Mesendoderm (in vitro differentiated cells): ENCODE measurements at regions not wholly inside any gene's neighbourhood (a gene's known extent, or its start where the extent isn't known, plus 50 kb on each side); places are given as distances from the start of the nearest gene placed in this dataset.
A peak's percentile ranks its signal among the peaks of the same experiment; 100 is the strongest.

Experiments
- DNase-seq: peaks from one replicate; pipeline ENCODE4 v3.0.0; 2013
- H2AK5ac ChIP-seq: 2 replicates; pipeline ENCODE4 v1.6.1; 2013; ENCODE audit warnings: low read length, inconsistent platforms
- H2BK120ac ChIP-seq: 2 replicates; pipeline ENCODE4 v1.6.1; 2013; ENCODE audit warnings: low read depth, mild to moderate bottlenecking, low read length, moderate library complexity, mixed read lengths
- H2BK15ac ChIP-seq: replicated peaks from 2 replicates; pipeline ENCODE4 v1.6.1; 2013; ENCODE audit warnings: low read depth, mild to moderate bottlenecking, moderate library complexity
- H2BK5ac ChIP-seq: 2 replicates; pipeline ENCODE4 v1.6.1; 2013; ENCODE audit warnings: low read length, inconsistent platforms
- H3K18ac ChIP-seq: 2 replicates; pipeline ENCODE4 v1.6.1; 2013; ENCODE audit warnings: mild to moderate bottlenecking, low read length, mixed read lengths
- H3K23ac ChIP-seq: one replicate; pipeline ENCODE4 v1.6.1; 2013; ENCODE audit warnings: low read length
- H3K27ac ChIP-seq: 2 replicates; pipeline ENCODE4 v1.5.1; 2013; ENCODE audit warnings: low read depth, mild to moderate bottlenecking, inconsistent platforms, low read length, moderate library complexity
- H3K27me3 ChIP-seq: 2 replicates; pipeline ENCODE4 v1.6.1; 2013; ENCODE audit warnings: low read length, control low read depth, mild to moderate bottlenecking, inconsistent platforms; ENCODE audit not compliant: insufficient read depth, poor library complexity
- H3K36me3 ChIP-seq: 2 replicates; pipeline ENCODE4 v1.6.1; 2013; ENCODE audit warnings: low read length, inconsistent platforms; ENCODE audit not compliant: control insufficient read depth, insufficient read depth
- H3K4ac ChIP-seq: one replicate; pipeline ENCODE4 v1.6.1; 2013; ENCODE audit warnings: low read depth, mild to moderate bottlenecking, low read length, moderate library complexity
- H3K4me1 ChIP-seq: 2 replicates; pipeline ENCODE4 v1.6.1; 2013; ENCODE audit warnings: low read depth, low read length, inconsistent platforms; ENCODE audit not compliant: control insufficient read depth
- H3K4me2 ChIP-seq: 2 replicates; pipeline ENCODE4 v1.6.1; 2013; ENCODE audit warnings: low read length
- H3K4me3 ChIP-seq: 2 replicates; pipeline ENCODE4 v1.5.1; 2013; ENCODE audit warnings: mild to moderate bottlenecking, low read length
- H3K56ac ChIP-seq: one replicate; pipeline ENCODE4 v1.6.1; 2013; ENCODE audit warnings: low read length
- H3K79me1 ChIP-seq: 2 replicates; pipeline ENCODE4 v1.6.1; 2013; ENCODE audit warnings: low read length, inconsistent platforms
- H3K79me2 ChIP-seq: 2 replicates; pipeline ENCODE4 v1.6.1; 2013; ENCODE audit warnings: mild to moderate bottlenecking, low read length; ENCODE audit not compliant: control insufficient read depth, insufficient read depth
- H3K9ac ChIP-seq: 2 replicates; pipeline ENCODE4 v1.6.1; 2013; ENCODE audit warnings: low read length, inconsistent platforms
- H4K5ac ChIP-seq: one replicate; pipeline ENCODE4 v1.6.1; 2013; ENCODE audit warnings: low read length
- H4K8ac ChIP-seq: one replicate; pipeline ENCODE4 v1.6.1; 2013; ENCODE audit warnings: low read depth, mild to moderate bottlenecking, control low read depth, low read length, moderate library complexity
- WGBS: extraction: QIAGEN DNeasy Blood & Tissue Kit; methylation state at CpG from one replicate; pipeline ENCODE4 v1.1.7; 2013; ENCODE audit warnings: low lambda C conversion rate, missing lambda C conversion rate; ENCODE audit not compliant: insufficient coverage; ENCODE audit errors: extremely low coverage; 5-methylcytosine and 5-hydroxymethylcytosine counted together

- H2AK5ac ChIP-seq: no peak overlapping the region
- H3K79me2 ChIP-seq: no peaks in the 10 kb centered on the region
- no peaks in the 10 kb centered on the region for H3K36me3 ChIP-seq
- no peaks in the 10 kb centered on the region for H3K79me1 ChIP-seq
- H3K27me3 ChIP-seq: no peaks in the 10 kb centered on the region
- no peak overlapping the region for H2BK5ac ChIP-seq
- H3K4me1 ChIP-seq: no peaks in the 10 kb centered on the region
- no peak overlapping the region for H3K4ac ChIP-seq
- H2BK15ac ChIP-seq: no peak overlapping the region
- WGBS: no CpG with 5 or more reads among the region's 1 CpG
- no peak overlapping the region for H3K23ac ChIP-seq
- no peak overlapping the region for H2BK120ac ChIP-seq
- no peak overlapping the region for H4K5ac ChIP-seq
- no peak overlapping the region for H4K8ac ChIP-seq
- DNase-seq: no peak
- no peak overlapping the region for H3K18ac ChIP-seq
- H3K9ac ChIP-seq: no peak overlapping the region
- no peak overlapping the region for H3K4me2 ChIP-seq
- H3K27ac ChIP-seq: no peak overlapping the region
- H3K56ac ChIP-seq: no peak overlapping the region
- no peak overlapping the region for H3K4me3 ChIP-seq
Measured at GRCh38 chr10:4719036-4719435, 107.0 kb upstream of the AKR1E2 start.

DNA sequence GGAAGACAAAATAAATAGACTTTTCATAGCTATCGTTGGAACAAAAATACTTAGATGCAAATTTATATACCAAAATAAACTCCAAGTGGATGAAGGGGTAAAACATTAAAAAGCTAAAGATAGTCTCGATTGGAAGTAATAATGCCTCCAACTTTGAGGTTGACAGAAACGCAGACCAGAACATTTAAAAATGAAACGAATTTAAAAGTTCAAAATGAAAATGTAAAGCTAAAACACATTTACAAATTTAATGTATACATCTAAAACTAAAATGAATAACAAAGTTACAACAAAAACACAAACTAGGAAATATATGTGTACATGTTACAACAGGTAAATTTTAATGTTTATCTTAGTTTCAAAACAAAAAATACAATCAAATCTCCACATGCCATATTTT, 107.5 kb upstream of the AKR1E2 start:
- no peak overlapping the region for H2BK15ac ChIP-seq
- H4K5ac ChIP-seq: no peak overlapping the region
- no peak overlapping the region for H3K9ac ChIP-seq
- no peaks in the 10 kb centered on the region for H3K27me3 ChIP-seq
- no peaks in the 10 kb centered on the region for H3K36me3 ChIP-seq
- H3K56ac ChIP-seq: no peak overlapping the region
- no peak overlapping the region for H2BK120ac ChIP-seq
- H3K4ac ChIP-seq: no peak overlapping the region
- DNase-seq: no peak
- no CpG with 5 or more reads among the region's 4 CpGs for WGBS
- no peak overlapping the region for H3K4me3 ChIP-seq
- no peak overlapping the region for H3K18ac ChIP-seq
- H3K27ac ChIP-seq: no peak overlapping the region
- H3K23ac ChIP-seq: no peak overlapping the region
- H2BK5ac ChIP-seq: no peak overlapping the region
- no peaks in the 10 kb centered on the region for H3K4me1 ChIP-seq
- no peaks in the 10 kb centered on the region for H3K79me2 ChIP-seq
- H3K79me1 ChIP-seq: no peaks in the 10 kb centered on the region
- no peak overlapping the region for H4K8ac ChIP-seq
- H2AK5ac ChIP-seq: no peak overlapping the region
- H3K4me2 ChIP-seq: no peak overlapping the region

DNA sequence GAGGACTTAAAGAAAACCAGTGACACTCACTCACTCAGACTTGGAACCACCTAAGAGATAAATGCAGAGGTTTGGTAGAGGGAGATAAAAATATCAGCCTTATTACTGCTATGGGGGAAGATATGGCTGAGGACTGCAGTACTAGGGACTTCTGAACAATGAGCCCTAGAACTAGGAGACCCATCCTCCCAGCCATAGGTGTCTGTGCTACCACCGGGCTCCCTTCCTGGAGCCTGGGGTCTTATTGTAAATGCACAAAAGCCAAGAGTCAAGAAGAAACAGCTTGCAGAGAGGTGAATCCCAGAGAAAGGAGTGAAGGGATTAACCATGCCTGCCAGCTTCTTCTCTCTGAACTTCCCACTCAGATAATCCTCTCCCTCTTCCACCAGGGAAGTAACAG, 108.3 kb upstream of the AKR1E2 start:
- H3K27me3 ChIP-seq: no peaks in the 10 kb centered on the region
- no peaks in the 10 kb centered on the region for H3K4me1 ChIP-seq
- no peak overlapping the region for H4K5ac ChIP-seq
- no peak overlapping the region for H3K27ac ChIP-seq
- no peak overlapping the region for H2BK5ac ChIP-seq
- H2BK120ac ChIP-seq: no peak overlapping the region
- H2AK5ac ChIP-seq: no peak overlapping the region
- no peak overlapping the region for H3K9ac ChIP-seq
- H3K18ac ChIP-seq: no peak overlapping the region
- H3K4me2 ChIP-seq: no peak overlapping the region
- H3K23ac ChIP-seq: no peak overlapping the region
- H3K79me1 ChIP-seq: no peaks in the 10 kb centered on the region
- no peak overlapping the region for H4K8ac ChIP-seq
- no peaks in the 10 kb centered on the region for H3K79me2 ChIP-seq
- DNase-seq: no peak
- no peak overlapping the region for H3K4ac ChIP-seq
- no peak overlapping the region for H2BK15ac ChIP-seq
- WGBS: no CpG with 5 or more reads among the region's 1 CpG
- H3K36me3 ChIP-seq: no peaks in the 10 kb centered on the region
- H3K56ac ChIP-seq: no peak overlapping the region
- no peak overlapping the region for H3K4me3 ChIP-seq

- Histone ChIP-seq H3K4me3 (no peak overlapping the region), H3K23ac (no peak overlapping the region), H3K9ac (no peak overlapping the region), H3K27ac (no peak overlapping the region), H3K36me3 (no peaks in the 10 kb centered on the region), H2BK120ac (no peak overlapping the region), H3K4me1 (no peaks in the 10 kb centered on the region), H2BK15ac (no peak overlapping the region), H4K5ac (no peak overlapping the region), H3K56ac (no peak overlapping the region), H3K18ac (no peak overlapping the region), H3K4me2 (no peak overlapping the region), H3K79me2 (no peaks in the 10 kb centered on the region), H4K8ac (no peak overlapping the region), H3K4ac (no peak overlapping the region), H2BK5ac (no peak overlapping the region), H3K79me1 (no peaks in the 10 kb centered on the region), H2AK5ac (no peak overlapping the region), H3K27me3 (no peaks in the 10 kb centered on the region)
- WGBS: no CpG with 5 or more reads among the region's 3 CpGs
- no peak for DNase-seq
Measured at GRCh38 chr10:4710858-4711257, 115.1 kb upstream of the AKR1E2 start.

DNA sequence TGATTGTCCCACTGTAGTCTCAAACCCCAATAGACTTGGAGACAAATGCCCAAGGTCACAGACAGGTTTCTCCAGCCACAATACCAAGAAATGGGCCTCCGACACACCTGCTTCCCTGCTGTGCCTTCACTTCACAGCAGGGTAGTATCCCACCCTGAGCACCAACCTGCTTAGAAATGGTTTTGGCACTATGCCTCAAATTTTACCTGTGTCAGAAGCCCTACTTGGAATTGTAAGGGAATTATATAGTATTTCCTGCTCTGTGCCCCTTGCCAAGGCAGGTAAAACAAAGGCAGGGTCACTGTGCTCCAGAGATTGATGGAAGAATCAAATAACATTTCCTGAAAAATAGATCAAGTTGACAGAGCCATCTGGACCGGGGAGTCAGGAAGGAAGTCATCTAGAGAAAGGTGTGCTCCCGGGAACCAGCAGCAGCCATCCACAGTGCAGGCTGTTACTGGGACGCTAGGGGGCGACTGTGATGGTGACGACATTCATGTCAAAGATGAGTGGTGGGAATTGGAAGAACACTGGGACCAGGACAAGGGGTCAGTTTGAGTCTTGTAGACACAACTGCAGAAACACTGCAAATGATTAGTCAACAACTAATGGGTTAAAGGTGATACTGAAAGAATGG, 117.8 kb upstream of the AKR1E2 start:
- Histone ChIP-seq H3K18ac (no peak overlapping the region), H3K4me1 (no peaks in the 10 kb centered on the region), H3K4me3 (no peak overlapping the region), H2BK120ac (no peak overlapping the region), H3K36me3 (no peaks in the 10 kb centered on the region), H3K9ac (no peak overlapping the region), H3K4me2 (no peak overlapping the region), H3K56ac (no peak overlapping the region), H3K79me1 (no peaks in the 10 kb centered on the region), H3K79me2 (no peaks in the 10 kb centered on the region), H3K27ac (no peak overlapping the region), H3K4ac (no peak overlapping the region), H3K23ac (no peak overlapping the region), H2BK5ac (no peak overlapping the region), H2AK5ac (no peak overlapping the region), H2BK15ac (no peak overlapping the region), H3K27me3 (no peaks in the 10 kb centered on the region), H4K8ac (no peak overlapping the region), H4K5ac (no peak overlapping the region)
- peak; percentile 66 for DNase-seq
- WGBS: no CpG with 5 or more reads among the region's 6 CpGs

GRCh38 chr10:4707221-4707620, 118.8 kb upstream of the AKR1E2 start:
- Histone ChIP-seq H3K27me3 (no peaks in the 10 kb centered on the region), H3K27ac (no peak overlapping the region), H3K4me2 (no peak overlapping the region), H3K79me2 (no peaks in the 10 kb centered on the region), H3K23ac (no peak overlapping the region), H2BK120ac (no peak overlapping the region), H3K56ac (no peak overlapping the region), H3K9ac (no peak overlapping the region), H2AK5ac (no peak overlapping the region), H3K4me1 (no peaks in the 10 kb centered on the region), H3K4ac (no peak overlapping the region), H3K4me3 (no peak overlapping the region), H2BK15ac (no peak overlapping the region), H3K79me1 (no peaks in the 10 kb centered on the region), H2BK5ac (no peak overlapping the region), H3K36me3 (no peaks in the 10 kb centered on the region), H4K5ac (no peak overlapping the region), H3K18ac (no peak overlapping the region), H4K8ac (no peak overlapping the region)
- DNase-seq: no peak
- no CpG with 5 or more reads among the region's 2 CpGs for WGBS
